ENCODE measurements at regions not wholly inside any gene's neighbourhood (a gene's known extent, or its start where the extent isn't known, plus 50 kb on each side); places are given as distances from the start of the nearest gene placed in this dataset.

- WGBS (ENCODE audit: low lambda C conversion rate), result 55% methylated on average over 12 of the region's 36 CpGs
- FAIRE-seq, result no peak
- no TSS peak for BruUV-seq (replicated peaks)
- intact Hi-C loops (cut with micrococcal nuclease; ENCODE audit: unreplicated experiment) (no loop called here), in situ Hi-C loops (cut with HindIII; ENCODE audit: extremely low pct_ligation_motif_present, low pct_unique_long_range_greater_than_20kb) (no loop called here)
- H4K20me1 ChIP-seq (ENCODE audit: insufficient read depth, low read length), result no peaks in the 10 kb centered on the region
- H3K9me3 ChIP-seq (ENCODE audit: low read length), result no peaks in the 10 kb centered on the region
- no peak overlapping the region for H3K4me2 ChIP-seq (ENCODE audit: low read depth, low read length)
- peaks cover 6 to 51% of the 10 kb centered on the region in 2 experiments; a peak in 4 of 5 replicates for H3K27me3 ChIP-seq (ENCODE audit: control insufficient read depth in 1 of 2, insufficient read depth in 2 of 2, low read length in 2 of 2)
- ATAC-seq, result no peak
- no peak overlapping the region for H3K9ac ChIP-seq (ENCODE audit: insufficient read depth, low read depth, low read length)
- ChIA-PET CTCF (ENCODE audit: low intra/inter-chr PET ratio, low total read pairs) (no interaction called here), POLR2A (no interaction called here)
- H3K4me1 ChIP-seq (ENCODE audit: insufficient read depth, low read length), result no peaks in the 10 kb centered on the region
- no peaks in the 10 kb centered on the region for H3K36me3 ChIP-seq (replicated peaks in 1 of 2; ENCODE audit: control insufficient read depth in 1 of 2, insufficient read depth in 2 of 2, low read length in 2 of 2)
- H3K79me2 ChIP-seq (ENCODE audit: insufficient read depth, low read length), result no peaks in the 10 kb centered on the region
- no peak overlapping the region for H3K4me3 ChIP-seq (replicated peaks in 1 of 3; ENCODE audit: insufficient read depth in 1 of 3, low read depth in 2 of 3, low read length in 3 of 3)
- DNase-seq (ENCODE audit: low spot score), result no peak
- no peak overlapping the region for H2AFZ ChIP-seq (ENCODE audit: low read length)
- no peak overlapping the region for H3K27ac ChIP-seq (ENCODE audit: extremely low read length, insufficient read depth, low read length)
- TF ChIP-seq ZNF296 (CRISPR knock-in tag; conservative IDR thresholded peaks at IDR 0.05) (no peak), NONO (IDR thresholded peaks at IDR 0.05) (no peak), NONO (CRISPR knock-in tag; conservative IDR thresholded peaks at IDR 0.05) (no peak), KLF15 (CRISPR knock-in tag; IDR thresholded peaks at IDR 0.05; ENCODE audit: borderline replicate concordance) (no peak), TBP (CRISPR knock-in tag; IDR thresholded peaks at IDR 0.05) (no peak), ZNF263 (CRISPR knock-in tag; IDR thresholded peaks at IDR 0.05) (no peak), KDM5B (CRISPR knock-in tag; IDR thresholded peaks at IDR 0.05; ENCODE audit: borderline replicate concordance) (no peak), PATZ1 (CRISPR knock-in tag; IDR thresholded peaks at IDR 0.05) (no peak), MXD1 (CRISPR knock-in tag; IDR thresholded peaks at IDR 0.05) (no peak), ZNF747 (CRISPR knock-in tag; IDR thresholded peaks at IDR 0.05; ENCODE audit: borderline replicate concordance) (no peak), RAD51 (IDR thresholded peaks at IDR 0.05; ENCODE audit: borderline replicate concordance) (no peak), ZNF530 (CRISPR knock-in tag; IDR thresholded peaks at IDR 0.05; ENCODE audit: low read depth) (no peak)
Measured at GRCh38 chr4:182143086-182143821, 99.9 kb upstream of the TENM3 start.

Measured in HepG2 (cell line).